Stomach (tissue), 8 donors: ENCODE measurements at regions not wholly inside any gene's neighbourhood (a gene's known extent, or its start where the extent isn't known, plus 50 kb on each side); places are given as distances from the start of the nearest gene placed in this dataset.

Source experiments
- DNase-seq, 2 donors: peaks; one replicate each; pipeline versions ENCODE4 v3.0.0 to v3.0.0-alpha.2; 2013 to 2019
- H3K27ac ChIP-seq, 5 donors: fragments of 200-600 bp in 4 of 5; sonication (generic) in 4 of 5; one replicate each; pipeline ENCODE4 v1.5.1; 2013 to 2019; ENCODE audit warnings: mild to moderate bottlenecking in 1 of 5, moderate library complexity in 1 of 5
- H3K27me3 ChIP-seq, 3 donors: fragments of 200-600 bp; sonication (generic); one replicate each; pipeline ENCODE4 v1.5.1; 2017 to 2019; ENCODE audit warnings: mixed run types in 1 of 3
- H3K36me3 ChIP-seq, 4 donors: fragments of 200-600 bp; sonication (generic); 1 replicate in 3 of 4; 2 replicates in 1 of 4; pipeline ENCODE4 v1.5.1; 2016 to 2019
- H3K4me1 ChIP-seq, 4 donors: fragments of 200-600 bp; sonication (generic); one replicate each; pipeline ENCODE4 v1.5.1; 2016 to 2019
- H3K4me3 ChIP-seq, 4 donors: fragments of 200-600 bp; sonication (generic) in 3 of 4; one replicate each; pipeline ENCODE4 v1.5.1; 2016 to 2019; ENCODE audit warnings: mild to moderate bottlenecking in 1 of 4
- H3K9me3 ChIP-seq, 4 donors: fragments of 200-600 bp; sonication (generic); one replicate each; pipeline ENCODE4 v1.5.1; 2016 to 2019
- EP300 ChIP-seq: sonication (generic); formaldehyde crosslinking; IDR thresholded peaks from one replicate; pipeline ENCODE4 v1.6.1; 2017; ENCODE audit warnings: antibody characterized with exemption
- POLR2A ChIP-seq, 4 donors: fragments of 450-650 bp; IDR thresholded peaks; one replicate each; pipeline ENCODE4 v1.6.1; 2016; ENCODE audit warnings: antibody characterized with exemption in 4 of 4, control low read depth in 2 of 4, mild to moderate bottlenecking in 1 of 4, moderate library complexity in 1 of 4
- POLR2AphosphoS5 ChIP-seq, 3 donors: sonication (generic); formaldehyde crosslinking; IDR thresholded peaks; one replicate each; pipeline ENCODE4 v1.6.1; 2016; ENCODE audit warnings: antibody characterized with exemption in 3 of 3
- WGBS, 5 donors: extraction: QIAGEN DNeasy Blood & Tissue Kit in 3 of 5; methylation state at CpG; one replicate each; pipeline versions ENCODE4 v1.1.5 to v1.1.7; 2013 to 2018; 5-methylcytosine and 5-hydroxymethylcytosine counted together
- intact Hi-C: fragments of 100-400 bp; cut with DNase I; formaldehyde crosslinking; loops from one replicate; pipeline ENCODE4 v1.15.1; 2023; ENCODE audit warnings: low total_unique reads
- TF ChIP-seq, protein P1 (sequence below), 7 experiments: fragments of 450-650 bp in 4 of 7; fragments of 200-600 bp in 3 of 7; sonication (generic) in 3 of 7; IDR thresholded peaks; one replicate each; pipeline ENCODE4 v1.5.1; 2016 to 2019; ENCODE audit warnings: antibody characterized with exemption in 7 of 7, control low read depth in 2 of 7, mild to moderate bottlenecking in 1 of 7
- donor health status: healthy with polysubstance abuse.
- donor health status: Bipolar disorder and iron deficiency.
- donor health status: healthy.

DNA sequence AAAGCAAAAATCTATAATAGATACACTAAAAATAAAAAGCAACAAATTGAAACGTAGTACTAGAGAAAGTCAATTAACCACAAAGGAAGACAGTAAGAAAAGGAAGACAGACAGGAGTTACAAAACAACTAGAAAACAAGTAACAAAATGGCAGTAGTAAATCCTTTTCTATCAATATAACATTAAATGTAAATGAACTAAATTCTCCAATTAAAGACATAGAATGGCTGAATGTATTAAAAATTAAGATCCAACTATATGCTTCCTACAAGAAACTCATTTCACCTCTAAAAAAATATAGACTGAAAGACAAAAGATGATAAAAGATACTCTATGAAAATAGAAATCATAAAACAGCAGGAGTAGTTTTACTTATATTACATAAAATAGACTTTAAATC, 79.1 kb downstream of the CTH start:
- H3K27ac ChIP-seq = no peak overlapping the region
- TF ChIP-seq, protein P1, sequence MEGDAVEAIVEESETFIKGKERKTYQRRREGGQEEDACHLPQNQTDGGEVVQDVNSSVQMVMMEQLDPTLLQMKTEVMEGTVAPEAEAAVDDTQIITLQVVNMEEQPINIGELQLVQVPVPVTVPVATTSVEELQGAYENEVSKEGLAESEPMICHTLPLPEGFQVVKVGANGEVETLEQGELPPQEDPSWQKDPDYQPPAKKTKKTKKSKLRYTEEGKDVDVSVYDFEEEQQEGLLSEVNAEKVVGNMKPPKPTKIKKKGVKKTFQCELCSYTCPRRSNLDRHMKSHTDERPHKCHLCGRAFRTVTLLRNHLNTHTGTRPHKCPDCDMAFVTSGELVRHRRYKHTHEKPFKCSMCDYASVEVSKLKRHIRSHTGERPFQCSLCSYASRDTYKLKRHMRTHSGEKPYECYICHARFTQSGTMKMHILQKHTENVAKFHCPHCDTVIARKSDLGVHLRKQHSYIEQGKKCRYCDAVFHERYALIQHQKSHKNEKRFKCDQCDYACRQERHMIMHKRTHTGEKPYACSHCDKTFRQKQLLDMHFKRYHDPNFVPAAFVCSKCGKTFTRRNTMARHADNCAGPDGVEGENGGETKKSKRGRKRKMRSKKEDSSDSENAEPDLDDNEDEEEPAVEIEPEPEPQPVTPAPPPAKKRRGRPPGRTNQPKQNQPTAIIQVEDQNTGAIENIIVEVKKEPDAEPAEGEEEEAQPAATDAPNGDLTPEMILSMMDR (IDR thresholded peaks at IDR 0.05) = no peak
- TF ChIP-seq EP300 (no peak), POLR2AphosphoS5 (IDR thresholded peaks at IDR 0.05) (no peak), POLR2A (IDR thresholded peaks at IDR 0.05) (no peak)
- 55 to 93% (median 89%) methylated on average over 1 of the region's 1 CpG for WGBS, 5 donors
- H3K4me1 ChIP-seq = peaks cover 0 to 15% (median 11%) of the 10 kb centered on the region in 4 donors
- intact Hi-C loops = no loop called here
- H3K9me3 ChIP-seq = no peaks in the 10 kb centered on the region
- H3K36me3 ChIP-seq = no peaks in the 10 kb centered on the region
- no peak for DNase-seq
- no peaks in the 10 kb centered on the region for H3K27me3 ChIP-seq
- no peak overlapping the region for H3K4me3 ChIP-seq

- no peak overlapping the region for H3K27ac ChIP-seq
- peaks cover 0 to 6% (median 0%) of the 10 kb centered on the region in 4 donors for H3K4me1 ChIP-seq
- DNase-seq = no peak
- intact Hi-C loops = no loop called here
- no peaks in the 10 kb centered on the region for H3K9me3 ChIP-seq
- 26 to 63% (median 43%) methylated on average over 2 of the region's 2 CpGs for WGBS, 5 donors
- H3K36me3 ChIP-seq = no peaks in the 10 kb centered on the region
- no peaks in the 10 kb centered on the region for H3K27me3 ChIP-seq
- TF ChIP-seq POLR2AphosphoS5 (IDR thresholded peaks at IDR 0.05) = no peak
- TF ChIP-seq POLR2A (IDR thresholded peaks at IDR 0.05) = no peak
- no peak for TF ChIP-seq EP300
- TF ChIP-seq, protein P1 (IDR thresholded peaks at IDR 0.05) = no peak
- no peak overlapping the region for H3K4me3 ChIP-seq
These were observed 84.3 kb downstream of the CTH start for GRCh38 chr1:70495370-70495769.

GRCh38 chr1:70496181-70496580, 85.1 kb downstream of the CTH start:
- no peak overlapping the region for H3K4me3 ChIP-seq
- H3K27ac ChIP-seq = no peak overlapping the region
- TF ChIP-seq, protein P1 (IDR thresholded peaks at IDR 0.05) = no peak
- TF ChIP-seq EP300 (no peak), POLR2A (IDR thresholded peaks at IDR 0.05) (no peak), POLR2AphosphoS5 (IDR thresholded peaks at IDR 0.05) (no peak)
- H3K27me3 ChIP-seq = no peaks in the 10 kb centered on the region
- DNase-seq = no peak
- H3K9me3 ChIP-seq = no peaks in the 10 kb centered on the region
- no peaks in the 10 kb centered on the region for H3K36me3 ChIP-seq
- 35 to 67% (median 48%) methylated on average over 2 of the region's 2 CpGs for WGBS, 5 donors
- intact Hi-C loops = no loop called here
- H3K4me1 ChIP-seq = peaks cover 0 to 6% (median 0%) of the 10 kb centered on the region in 4 donors

GRCh38 chr1:70497152-70497551, 86.1 kb downstream of the CTH start:
- intact Hi-C loops = no loop called here
- no peak for DNase-seq

More at GRCh38 chr1:70497152-70497551, 86.1 kb downstream of the CTH start:
- Histone ChIP-seq H3K27ac (no peak overlapping the region), H3K4me1 (peaks cover 0 to 6% (median 0%) of the 10 kb centered on the region in 4 donors), H3K36me3 (no peaks in the 10 kb centered on the region), H3K9me3 (no peaks in the 10 kb centered on the region), H3K4me3 (no peak overlapping the region), H3K27me3 (no peaks in the 10 kb centered on the region)
- 63 to 74% (median 70%) methylated on average over 3 of the region's 3 CpGs for WGBS, 5 donors
- TF ChIP-seq EP300 = no peak
- TF ChIP-seq POLR2A (IDR thresholded peaks at IDR 0.05) = no peak
- TF ChIP-seq POLR2AphosphoS5 (IDR thresholded peaks at IDR 0.05) = no peak
- TF ChIP-seq, protein P1 (IDR thresholded peaks at IDR 0.05) = no peak
